Panc1 (cell line): ENCODE measurements at regions not wholly inside any gene's neighbourhood (a gene's known extent, or its start where the extent isn't known, plus 50 kb on each side); places are given as distances from the start of the nearest gene placed in this dataset.

Source experiments
- POLR2AphosphoS5 ChIP-seq: IDR thresholded peaks from 2 replicates; pipeline ENCODE4 v1.6.1; 2012; ENCODE audit warnings: mild to moderate bottlenecking, low read depth, low read length, moderate library complexity
- REST ChIP-seq, 2 experiments: IDR thresholded peaks; 2 replicates each; pipeline ENCODE4 v1.6.1; 2011 to 2012; ENCODE audit warnings: low read depth in 2 of 2, control low read depth in 1 of 2, low read length in 1 of 2, mild to moderate bottlenecking in 1 of 2, moderate library complexity in 1 of 2; ENCODE audit not compliant: insufficient read depth in 1 of 2
- SIN3A ChIP-seq: IDR thresholded peaks from 2 replicates; pipeline ENCODE4 v1.6.1; 2012; ENCODE audit warnings: low read depth, mild to moderate bottlenecking, low read length, moderate library complexity, borderline replicate concordance; ENCODE audit not compliant: insufficient read depth
- TF ChIP-seq, protein P1 (sequence below): fragments of 450-650 bp; IDR thresholded peaks from 2 replicates; pipeline ENCODE4 v1.5.1; 2017; ENCODE audit warnings: mild to moderate bottlenecking

DNA sequence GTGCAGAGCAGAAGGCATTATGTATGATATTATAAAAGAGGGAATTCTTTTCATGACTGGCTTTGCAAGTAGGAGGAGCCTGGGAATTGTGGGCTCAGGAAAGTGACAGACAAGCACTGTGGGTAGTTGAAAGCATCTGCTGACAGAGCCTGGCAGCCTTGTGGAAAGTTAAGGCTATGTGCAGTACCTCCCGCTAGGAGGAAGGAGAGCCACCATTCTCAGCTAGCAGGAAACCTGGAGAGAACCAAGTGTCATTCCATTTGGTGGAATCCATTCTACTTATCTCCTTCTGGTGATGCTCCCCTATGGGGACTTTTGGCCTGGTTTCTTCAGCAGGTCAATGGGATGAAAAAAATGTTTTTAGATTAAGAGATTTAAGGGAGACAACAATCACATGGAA lies 81.8 kb downstream of the ASB9 start:
- no peak for TF ChIP-seq SIN3A
- TF ChIP-seq, protein P1, sequence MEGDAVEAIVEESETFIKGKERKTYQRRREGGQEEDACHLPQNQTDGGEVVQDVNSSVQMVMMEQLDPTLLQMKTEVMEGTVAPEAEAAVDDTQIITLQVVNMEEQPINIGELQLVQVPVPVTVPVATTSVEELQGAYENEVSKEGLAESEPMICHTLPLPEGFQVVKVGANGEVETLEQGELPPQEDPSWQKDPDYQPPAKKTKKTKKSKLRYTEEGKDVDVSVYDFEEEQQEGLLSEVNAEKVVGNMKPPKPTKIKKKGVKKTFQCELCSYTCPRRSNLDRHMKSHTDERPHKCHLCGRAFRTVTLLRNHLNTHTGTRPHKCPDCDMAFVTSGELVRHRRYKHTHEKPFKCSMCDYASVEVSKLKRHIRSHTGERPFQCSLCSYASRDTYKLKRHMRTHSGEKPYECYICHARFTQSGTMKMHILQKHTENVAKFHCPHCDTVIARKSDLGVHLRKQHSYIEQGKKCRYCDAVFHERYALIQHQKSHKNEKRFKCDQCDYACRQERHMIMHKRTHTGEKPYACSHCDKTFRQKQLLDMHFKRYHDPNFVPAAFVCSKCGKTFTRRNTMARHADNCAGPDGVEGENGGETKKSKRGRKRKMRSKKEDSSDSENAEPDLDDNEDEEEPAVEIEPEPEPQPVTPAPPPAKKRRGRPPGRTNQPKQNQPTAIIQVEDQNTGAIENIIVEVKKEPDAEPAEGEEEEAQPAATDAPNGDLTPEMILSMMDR: no peak
- no peak for TF ChIP-seq POLR2AphosphoS5
- TF ChIP-seq REST (IDR thresholded peaks at IDR 0.05; ENCODE audit: insufficient read depth in 1 of 2, low read depth in 2 of 2, low read length in 1 of 2): no peak
